Suprapubic skin (tissue), 3 donors: ENCODE measurements at regions not wholly inside any gene's neighbourhood (a gene's known extent, or its start where the extent isn't known, plus 50 kb on each side); places are given as distances from the start of the nearest gene placed in this dataset.

Experiments
- EP300 ChIP-seq: sonication (generic); formaldehyde crosslinking; IDR thresholded peaks from one replicate; pipeline ENCODE4 v1.6.1; 2017; ENCODE audit warnings: antibody characterized with exemption
- POLR2A ChIP-seq, 2 donors: fragments of 450-650 bp; IDR thresholded peaks; one replicate each; pipeline ENCODE4 v1.6.1; 2017; ENCODE audit warnings: antibody characterized with exemption in 2 of 2, mild to moderate bottlenecking in 2 of 2, moderate library complexity in 2 of 2
- TF ChIP-seq, protein P1 (sequence below), 2 donors: fragments of 200-600 bp in 1 of 2; fragments of 450-650 bp in 1 of 2; sonication (generic) in 1 of 2; IDR thresholded peaks; one replicate each; pipeline ENCODE4 v1.5.1; 2016 to 2019; ENCODE audit warnings: antibody characterized with exemption in 2 of 2, mild to moderate bottlenecking in 1 of 2, moderate library complexity in 1 of 2

GRCh38 chr3:167952969-167953368 is 142.8 kb downstream of the GOLIM4 start:
- TF ChIP-seq, protein P1, sequence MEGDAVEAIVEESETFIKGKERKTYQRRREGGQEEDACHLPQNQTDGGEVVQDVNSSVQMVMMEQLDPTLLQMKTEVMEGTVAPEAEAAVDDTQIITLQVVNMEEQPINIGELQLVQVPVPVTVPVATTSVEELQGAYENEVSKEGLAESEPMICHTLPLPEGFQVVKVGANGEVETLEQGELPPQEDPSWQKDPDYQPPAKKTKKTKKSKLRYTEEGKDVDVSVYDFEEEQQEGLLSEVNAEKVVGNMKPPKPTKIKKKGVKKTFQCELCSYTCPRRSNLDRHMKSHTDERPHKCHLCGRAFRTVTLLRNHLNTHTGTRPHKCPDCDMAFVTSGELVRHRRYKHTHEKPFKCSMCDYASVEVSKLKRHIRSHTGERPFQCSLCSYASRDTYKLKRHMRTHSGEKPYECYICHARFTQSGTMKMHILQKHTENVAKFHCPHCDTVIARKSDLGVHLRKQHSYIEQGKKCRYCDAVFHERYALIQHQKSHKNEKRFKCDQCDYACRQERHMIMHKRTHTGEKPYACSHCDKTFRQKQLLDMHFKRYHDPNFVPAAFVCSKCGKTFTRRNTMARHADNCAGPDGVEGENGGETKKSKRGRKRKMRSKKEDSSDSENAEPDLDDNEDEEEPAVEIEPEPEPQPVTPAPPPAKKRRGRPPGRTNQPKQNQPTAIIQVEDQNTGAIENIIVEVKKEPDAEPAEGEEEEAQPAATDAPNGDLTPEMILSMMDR (IDR thresholded peaks at IDR 0.05): no peak
- TF ChIP-seq POLR2A (IDR thresholded peaks at IDR 0.05) (no peak), EP300 (no peak)
